ENCODE measurements at regions not wholly inside any gene's neighbourhood (a gene's known extent, or its start where the extent isn't known, plus 50 kb on each side); places are given as distances from the start of the nearest gene placed in this dataset.

GRCh38 chr9:88804254-88804596 is 187.0 kb upstream of the S1PR3 start:
- TF ChIP-seq CTCF (IDR thresholded peaks at IDR 0.05) (no peak), POLR2A (IDR thresholded peaks at IDR 0.05) (no peak)
